ENCODE measurements at regions not wholly inside any gene's neighbourhood (a gene's known extent, or its start where the extent isn't known, plus 50 kb on each side); places are given as distances from the start of the nearest gene placed in this dataset.

DNA sequence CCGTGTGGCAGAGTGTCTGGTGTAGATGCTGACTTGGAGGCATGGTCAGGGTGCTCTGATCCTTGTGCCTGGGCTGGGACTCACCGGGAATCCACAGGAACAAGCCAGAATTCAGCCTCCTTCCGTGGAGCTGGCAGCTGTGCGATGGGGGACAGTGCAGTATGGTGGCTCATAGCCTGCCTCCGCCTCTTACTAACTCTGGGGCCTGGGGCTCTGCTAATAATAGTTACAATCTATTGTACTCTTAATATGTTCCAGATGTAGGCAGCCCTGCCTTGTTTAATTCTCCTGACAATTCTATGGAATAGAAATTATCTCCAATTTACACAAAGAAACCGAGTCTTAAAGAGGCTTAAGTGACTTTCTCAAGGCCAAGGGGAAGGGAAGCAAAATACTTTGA, 77.6 kb downstream of the PCDH1 start:
- DNase-seq (no peak), ATAC-seq (no peak)
- intact Hi-C loops (cut with DNase I): no loop called here

DNA sequence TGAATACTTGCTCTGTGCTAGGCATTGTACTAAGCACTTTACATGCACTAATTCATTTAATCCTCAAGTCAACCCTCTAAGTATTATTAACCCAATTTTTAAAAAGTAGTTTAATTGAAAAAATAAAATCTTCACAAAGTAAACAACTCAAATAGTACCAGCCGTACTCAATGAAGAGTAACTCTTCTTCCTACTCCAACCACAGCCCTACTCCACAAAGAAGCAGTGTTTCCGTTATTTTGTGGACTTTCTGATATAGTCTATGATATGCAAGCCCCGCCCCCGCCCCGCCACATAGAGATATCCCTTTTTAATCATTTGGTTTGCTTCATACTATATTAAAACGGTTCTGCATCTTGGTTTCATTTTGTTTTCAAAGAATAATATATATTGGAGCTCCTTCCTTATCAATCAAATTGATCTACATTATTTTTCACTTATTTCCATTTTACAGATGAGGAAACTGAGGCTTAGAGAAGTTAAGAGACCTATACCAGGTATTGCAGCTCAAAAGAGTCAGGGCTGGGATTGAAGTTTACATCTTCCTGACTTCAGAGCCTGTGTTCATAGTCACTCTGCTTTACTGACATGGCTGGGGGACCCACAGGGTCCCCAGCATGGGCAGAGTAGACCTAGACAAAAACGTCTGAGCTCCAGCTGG, 78.6 kb downstream of the PCDH1 start:
- ATAC-seq (no peak), DNase-seq (no peak)
- intact Hi-C loops (cut with DNase I): no loop called here

- DNase-seq (no peak), ATAC-seq (no peak)
- intact Hi-C loops (cut with DNase I): no loop called here
Measured at GRCh38 chr5:141797425-141797824, 80.8 kb downstream of the PCDH1 start.

DNA sequence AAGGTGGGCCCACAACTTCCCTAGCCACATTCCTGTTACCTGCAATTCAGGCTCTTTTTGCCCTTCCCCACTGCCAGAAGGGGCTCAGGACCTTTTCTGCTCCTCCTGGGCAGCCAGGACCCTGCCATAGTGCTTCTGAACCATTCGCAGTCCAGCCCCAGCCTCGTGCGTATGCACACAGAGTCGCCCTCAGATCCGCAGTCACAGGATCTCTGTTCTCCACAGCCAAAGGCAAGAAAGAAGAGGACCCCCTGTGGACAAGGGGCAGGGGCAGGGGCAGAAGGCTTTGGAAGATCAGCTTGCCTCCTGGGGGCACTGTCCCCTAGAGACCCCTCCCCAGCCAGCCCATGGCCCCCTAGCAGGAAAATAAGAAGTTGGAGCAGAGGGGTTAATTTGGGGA, 82.8 kb downstream of the PCDH1 start:
- intact Hi-C loops (cut with DNase I): no loop called here
- no peak for ATAC-seq
- DNase-seq: no peak

DNA sequence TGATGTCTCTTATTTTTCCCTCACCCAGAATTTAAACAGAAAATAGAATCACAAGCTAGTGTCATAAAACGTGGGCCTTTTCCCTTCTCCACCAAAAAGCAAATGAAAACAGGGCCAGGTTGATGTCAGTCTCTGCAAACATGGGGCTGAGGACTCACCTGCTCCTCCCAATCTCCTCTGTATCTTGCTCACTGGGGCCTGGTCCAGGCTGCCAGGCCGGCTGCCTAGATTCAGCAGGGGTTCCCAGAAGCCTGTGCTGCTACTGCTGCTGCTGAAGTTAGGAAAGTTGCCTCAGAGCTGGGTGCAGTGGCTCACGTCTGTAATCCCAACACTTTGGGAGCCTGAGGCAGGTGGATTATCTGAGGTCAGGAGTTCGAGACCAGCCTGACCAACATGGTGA, 84.3 kb downstream of the PCDH1 start:
- intact Hi-C loops (cut with DNase I): no loop called here
- DNase-seq (no peak), ATAC-seq (no peak)

DNA sequence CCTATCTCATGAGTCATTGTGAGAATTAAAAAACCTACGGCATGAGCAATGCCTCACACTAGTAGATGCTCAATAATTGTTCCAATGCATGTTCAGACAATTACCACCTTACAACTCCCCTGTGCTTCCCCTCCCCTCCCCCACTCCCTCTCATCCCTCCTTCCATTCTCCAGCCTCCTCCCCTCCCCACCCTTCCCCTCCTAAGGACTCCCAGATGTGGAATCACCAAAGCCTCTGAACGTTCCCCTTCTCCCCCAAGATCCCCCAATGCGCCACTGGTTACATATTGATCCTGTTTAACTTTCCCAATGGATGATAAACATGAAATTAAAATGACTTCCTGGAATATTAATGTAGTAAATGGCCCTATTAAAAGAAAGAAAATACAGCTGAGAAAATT, 84.8 kb downstream of the PCDH1 start:
- intact Hi-C loops (cut with DNase I): no loop called here
- no peak for DNase-seq
- ATAC-seq: no peak

- DNase-seq: no peak
- intact Hi-C loops (cut with DNase I): no loop called here
- ATAC-seq: no peak
Measured at GRCh38 chr5:141790630-141791029, 87.6 kb downstream of the PCDH1 start.

GRCh38 chr5:141789330-141789729, 88.9 kb downstream of the PCDH1 start:
- DNase-seq (no peak), ATAC-seq (no peak)
- intact Hi-C loops (cut with DNase I): no loop called here

GRCh38 chr5:141788296-141788970, 89.8 kb downstream of the PCDH1 start:
- intact Hi-C loops (cut with DNase I): no loop called here
- ATAC-seq (no peak), DNase-seq (no peak)

DNA sequence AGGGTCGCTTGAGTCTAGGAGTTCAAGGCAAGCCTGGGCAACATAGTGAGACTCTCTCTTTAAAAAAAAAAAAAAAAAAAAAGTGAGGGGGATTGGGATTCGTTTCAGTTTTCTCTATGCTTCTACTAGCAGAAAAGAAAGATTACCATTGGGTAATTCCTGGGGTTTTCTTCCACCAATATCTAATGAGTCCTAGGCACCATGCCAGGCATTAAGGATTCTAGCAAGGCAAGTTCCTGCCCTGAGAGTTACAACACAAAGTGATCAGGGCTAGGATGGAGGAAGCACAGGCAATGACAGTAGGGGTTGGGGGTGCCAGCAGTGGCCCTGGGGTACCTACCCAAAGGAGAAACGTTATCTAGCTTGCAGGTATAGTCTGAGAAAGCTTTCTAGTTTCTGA, 90.8 kb downstream of the PCDH1 start:
- no peak for DNase-seq
- intact Hi-C loops (cut with DNase I): no loop called here
- no peak for ATAC-seq

DNA sequence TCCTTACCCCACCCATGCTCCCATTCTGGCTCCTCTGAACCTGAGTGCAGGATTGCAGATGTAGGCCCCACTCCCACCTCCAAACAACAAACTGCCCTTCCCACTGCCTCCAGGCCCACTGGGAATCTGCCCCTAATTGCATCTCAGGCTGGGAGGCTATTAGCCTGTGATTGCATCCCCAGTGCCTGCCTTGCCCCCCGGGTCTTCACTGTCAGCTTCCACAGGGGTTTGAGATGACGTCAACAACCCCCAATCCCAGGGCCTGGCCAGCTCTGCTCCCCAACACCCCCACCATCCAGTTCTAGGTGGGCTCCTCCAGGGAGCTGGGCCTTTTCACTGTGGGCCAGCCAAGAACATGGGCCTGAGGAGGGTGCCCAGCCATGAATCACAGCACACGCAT, 91.5 kb downstream of the PCDH1 start:
- DNase-seq (no peak), ATAC-seq (no peak)
- intact Hi-C loops (cut with DNase I): no loop called here

- no peak for DNase-seq
- intact Hi-C loops (cut with DNase I): no loop called here
- no peak for ATAC-seq
Measured at GRCh38 chr5:141785711-141786110, 92.5 kb downstream of the PCDH1 start.

DNA sequence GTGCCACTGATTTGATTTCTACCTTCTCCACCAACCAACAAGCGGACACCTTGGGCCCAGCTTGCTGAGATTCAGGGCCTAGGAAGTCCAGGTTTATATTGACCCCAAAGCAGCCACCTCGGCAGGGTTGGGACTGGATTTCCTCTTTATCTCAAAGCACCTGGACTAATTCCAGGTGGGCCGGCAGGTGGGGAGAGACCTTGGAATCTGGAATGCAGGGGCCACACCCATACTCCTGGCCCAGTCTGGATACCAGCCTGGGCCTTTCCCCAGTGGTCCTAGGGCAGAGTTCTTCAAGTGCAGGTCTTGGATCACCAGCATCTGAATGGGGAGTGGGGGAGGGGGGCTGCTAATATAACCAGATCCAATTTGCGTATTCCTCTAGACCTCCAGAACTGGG, 93.1 kb downstream of the PCDH1 start:
- DNase-seq: no peak
- intact Hi-C loops (cut with DNase I): no loop called here
- ATAC-seq: no peak

DNA sequence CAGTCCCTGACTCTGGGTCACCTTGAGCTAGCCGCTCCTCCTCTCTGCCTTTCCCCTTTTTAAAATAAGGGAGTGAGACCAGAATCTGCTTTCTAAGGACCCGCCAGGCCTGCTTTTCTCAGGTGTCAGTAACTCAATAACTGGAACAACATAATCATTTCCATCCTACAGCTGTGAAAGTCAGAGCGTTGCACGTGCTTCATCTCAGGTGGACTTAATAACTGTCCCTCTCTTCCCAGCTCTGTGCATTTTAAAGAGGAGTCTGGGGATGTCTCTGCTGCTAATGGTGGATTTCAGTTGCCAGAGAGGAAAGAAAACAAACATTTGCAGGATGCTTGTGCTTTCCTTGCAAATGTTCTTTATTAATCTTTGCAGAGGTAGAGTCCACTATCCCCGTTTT, 93.7 kb downstream of the PCDH1 start:
- intact Hi-C loops (cut with DNase I): no loop called here
- ATAC-seq: no peak
- no peak for DNase-seq

GRCh38 chr5:141783947-141784296, 94.3 kb downstream of the PCDH1 start:
- no peak for DNase-seq
- no peak for ATAC-seq
- intact Hi-C loops (cut with DNase I): no loop called here

- ATAC-seq (no peak), DNase-seq (no peak)
- intact Hi-C loops (cut with DNase I): no loop called here
Measured at GRCh38 chr5:141783005-141783946, 94.9 kb downstream of the PCDH1 start.

DNA sequence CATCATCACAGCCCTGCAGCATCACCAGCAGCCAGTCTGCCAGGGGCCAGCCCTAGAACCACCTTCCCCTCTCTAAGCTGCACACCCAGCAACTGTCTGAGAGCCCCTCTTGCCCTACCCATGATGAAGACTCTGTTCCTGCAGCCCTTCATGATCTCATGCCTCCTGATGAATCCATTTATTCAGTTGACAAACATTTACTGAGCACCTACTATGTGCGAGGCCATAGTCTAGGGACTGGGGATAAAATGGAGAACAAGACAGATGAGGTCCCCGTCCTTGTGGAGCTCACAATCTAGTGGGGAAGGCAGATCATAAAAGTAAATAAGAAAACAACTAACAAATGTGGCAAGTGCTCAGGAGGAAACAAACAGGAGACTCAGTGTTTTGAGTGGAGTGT, 96.3 kb downstream of the PCDH1 start:
- no peak for ATAC-seq
- no peak for DNase-seq
- intact Hi-C loops (cut with DNase I): no loop called here

- DNase-seq: no peak
- intact Hi-C loops (cut with DNase I): no loop called here
- ATAC-seq: no peak
Measured at GRCh38 chr5:141780952-141781781, 97.0 kb downstream of the PCDH1 start.

DNA sequence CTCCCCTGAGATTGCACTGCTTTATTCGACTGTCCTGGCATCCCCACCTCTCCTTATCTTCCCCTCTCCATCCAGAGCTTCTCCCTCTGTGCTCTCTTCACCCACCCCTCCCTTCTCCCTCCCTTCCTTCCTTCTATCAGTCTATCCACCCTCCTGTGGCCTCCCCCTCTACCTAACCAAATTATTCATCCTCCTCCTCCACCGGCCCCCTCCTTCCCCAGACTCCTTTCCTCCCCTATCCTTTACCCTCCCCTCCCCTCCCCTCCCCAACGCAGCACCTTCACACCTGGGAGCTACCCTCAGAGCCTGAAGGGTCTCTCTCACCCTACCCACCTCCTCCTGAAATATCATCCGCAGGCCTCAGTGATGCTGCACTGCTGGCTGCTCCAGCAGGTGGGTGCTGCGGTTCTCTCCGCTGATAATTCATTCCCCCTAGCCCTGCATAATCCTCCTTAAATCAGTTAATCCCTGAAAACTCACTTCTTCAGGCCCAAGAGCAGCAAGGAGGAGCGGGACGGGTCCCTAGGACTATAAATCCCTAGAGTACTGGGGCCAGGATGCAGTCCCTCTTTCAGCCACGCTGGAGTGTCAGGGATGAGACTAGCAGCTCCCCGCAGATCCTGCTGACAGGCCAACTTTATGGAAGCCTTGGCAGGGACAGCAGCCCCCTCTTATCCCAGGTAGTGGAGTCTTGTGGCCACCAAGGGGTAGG, 97.8 kb downstream of the PCDH1 start:
- intact Hi-C loops (cut with DNase I): no loop called here
- DNase-seq (no peak), ATAC-seq (peak in 1 of 2 donors; percentile 31)

All from left cardiac atrium (tissue), 4 donors.